ENCODE measurements at regions not wholly inside any gene's neighbourhood (a gene's known extent, or its start where the extent isn't known, plus 50 kb on each side); places are given as distances from the start of the nearest gene placed in this dataset.

DNA sequence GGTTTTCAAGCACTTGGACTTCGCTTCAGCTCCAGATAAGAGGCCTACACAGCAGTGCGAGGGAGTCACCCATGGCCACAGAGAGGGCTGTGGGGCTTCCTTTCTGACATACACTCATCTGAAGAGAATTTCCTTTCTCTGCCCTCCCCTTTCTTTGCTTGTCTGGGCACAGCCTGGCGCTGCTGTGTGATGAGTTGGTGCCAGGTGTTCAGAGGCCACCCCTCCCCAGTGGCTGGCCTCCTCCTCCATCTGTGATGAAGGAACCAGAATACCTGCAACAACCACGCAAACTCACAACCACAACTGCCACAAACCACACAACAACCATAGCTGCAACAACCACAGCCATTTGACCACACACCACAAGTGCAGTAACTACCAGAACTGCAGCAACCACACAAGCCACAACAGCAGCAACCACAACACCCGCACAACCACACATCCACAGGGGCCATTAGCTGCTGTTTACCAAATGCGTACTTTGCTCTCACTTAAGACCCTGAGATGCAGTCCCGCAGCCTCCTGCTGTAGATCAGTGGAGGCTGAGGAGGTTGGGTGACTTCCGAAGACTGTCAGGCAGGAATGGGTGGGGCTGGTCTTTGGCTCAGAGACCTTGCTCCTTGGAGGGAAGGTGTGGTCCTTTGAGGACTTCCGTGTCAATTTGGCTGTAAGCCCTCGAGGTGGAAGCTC, 71.1 kb downstream of the IER5 start:
- in situ Hi-C loops (cut with HindIII; ENCODE audit: extremely low pct_ligation_motif_present, low pct_unique_long_range_greater_than_20kb) = no loop called here
- H3K4me1 ChIP-seq (ENCODE audit: insufficient read depth, low read length) = no peaks in the 10 kb centered on the region
- TF ChIP-seq, protein P1, sequence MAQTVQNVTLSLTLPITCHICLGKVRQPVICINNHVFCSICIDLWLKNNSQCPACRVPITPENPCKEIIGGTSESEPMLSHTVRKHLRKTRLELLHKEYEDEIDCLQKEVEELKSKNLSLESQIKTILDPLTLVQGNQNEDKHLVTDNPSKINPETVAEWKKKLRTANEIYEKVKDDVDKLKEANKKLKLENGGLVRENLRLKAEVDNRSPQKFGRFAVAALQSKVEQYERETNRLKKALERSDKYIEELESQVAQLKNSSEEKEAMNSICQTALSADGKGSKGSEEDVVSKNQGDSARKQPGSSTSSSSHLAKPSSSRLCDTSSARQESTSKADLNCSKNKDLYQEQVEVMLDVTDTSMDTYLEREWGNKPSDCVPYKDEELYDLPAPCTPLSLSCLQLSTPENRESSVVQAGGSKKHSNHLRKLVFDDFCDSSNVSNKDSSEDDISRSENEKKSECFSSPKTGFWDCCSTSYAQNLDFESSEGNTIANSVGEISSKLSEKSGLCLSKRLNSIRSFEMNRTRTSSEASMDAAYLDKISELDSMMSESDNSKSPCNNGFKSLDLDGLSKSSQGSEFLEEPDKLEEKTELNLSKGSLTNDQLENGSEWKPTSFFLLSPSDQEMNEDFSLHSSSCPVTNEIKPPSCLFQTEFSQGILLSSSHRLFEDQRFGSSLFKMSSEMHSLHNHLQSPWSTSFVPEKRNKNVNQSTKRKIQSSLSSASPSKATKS (CRISPR knock-in tag; IDR thresholded peaks at IDR 0.05) = no peak
- TF ChIP-seq, protein P2, sequence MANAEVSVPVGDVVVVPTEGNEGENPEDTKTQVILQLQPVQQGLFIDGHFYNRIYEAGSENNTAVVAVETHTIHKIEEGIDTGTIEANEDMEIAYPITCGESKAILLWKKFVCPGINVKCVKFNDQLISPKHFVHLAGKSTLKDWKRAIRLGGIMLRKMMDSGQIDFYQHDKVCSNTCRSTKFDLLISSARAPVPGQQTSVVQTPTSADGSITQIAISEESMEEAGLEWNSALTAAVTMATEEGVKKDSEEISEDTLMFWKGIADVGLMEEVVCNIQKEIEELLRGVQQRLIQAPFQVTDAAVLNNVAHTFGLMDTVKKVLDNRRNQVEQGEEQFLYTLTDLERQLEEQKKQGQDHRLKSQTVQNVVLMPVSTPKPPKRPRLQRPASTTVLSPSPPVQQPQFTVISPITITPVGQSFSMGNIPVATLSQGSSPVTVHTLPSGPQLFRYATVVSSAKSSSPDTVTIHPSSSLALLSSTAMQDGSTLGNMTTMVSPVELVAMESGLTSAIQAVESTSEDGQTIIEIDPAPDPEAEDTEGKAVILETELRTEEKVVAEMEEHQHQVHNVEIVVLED (CRISPR knock-in tag; IDR thresholded peaks at IDR 0.05; ENCODE audit: borderline replicate concordance) = no peak
- TF ChIP-seq, protein P3, sequence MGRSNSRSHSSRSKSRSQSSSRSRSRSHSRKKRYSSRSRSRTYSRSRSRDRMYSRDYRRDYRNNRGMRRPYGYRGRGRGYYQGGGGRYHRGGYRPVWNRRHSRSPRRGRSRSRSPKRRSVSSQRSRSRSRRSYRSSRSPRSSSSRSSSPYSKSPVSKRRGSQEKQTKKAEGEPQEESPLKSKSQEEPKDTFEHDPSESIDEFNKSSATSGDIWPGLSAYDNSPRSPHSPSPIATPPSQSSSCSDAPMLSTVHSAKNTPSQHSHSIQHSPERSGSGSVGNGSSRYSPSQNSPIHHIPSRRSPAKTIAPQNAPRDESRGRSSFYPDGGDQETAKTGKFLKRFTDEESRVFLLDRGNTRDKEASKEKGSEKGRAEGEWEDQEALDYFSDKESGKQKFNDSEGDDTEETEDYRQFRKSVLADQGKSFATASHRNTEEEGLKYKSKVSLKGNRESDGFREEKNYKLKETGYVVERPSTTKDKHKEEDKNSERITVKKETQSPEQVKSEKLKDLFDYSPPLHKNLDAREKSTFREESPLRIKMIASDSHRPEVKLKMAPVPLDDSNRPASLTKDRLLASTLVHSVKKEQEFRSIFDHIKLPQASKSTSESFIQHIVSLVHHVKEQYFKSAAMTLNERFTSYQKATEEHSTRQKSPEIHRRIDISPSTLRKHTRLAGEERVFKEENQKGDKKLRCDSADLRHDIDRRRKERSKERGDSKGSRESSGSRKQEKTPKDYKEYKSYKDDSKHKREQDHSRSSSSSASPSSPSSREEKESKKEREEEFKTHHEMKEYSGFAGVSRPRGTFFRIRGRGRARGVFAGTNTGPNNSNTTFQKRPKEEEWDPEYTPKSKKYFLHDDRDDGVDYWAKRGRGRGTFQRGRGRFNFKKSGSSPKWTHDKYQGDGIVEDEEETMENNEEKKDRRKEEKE (IDR thresholded peaks at IDR 0.05) = no peak
- TF ChIP-seq, protein P4, sequence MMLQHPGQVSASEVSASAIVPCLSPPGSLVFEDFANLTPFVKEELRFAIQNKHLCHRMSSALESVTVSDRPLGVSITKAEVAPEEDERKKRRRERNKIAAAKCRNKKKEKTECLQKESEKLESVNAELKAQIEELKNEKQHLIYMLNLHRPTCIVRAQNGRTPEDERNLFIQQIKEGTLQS (CRISPR knock-in tag; IDR thresholded peaks at IDR 0.05) = no peak
- TF ChIP-seq, protein P5, sequence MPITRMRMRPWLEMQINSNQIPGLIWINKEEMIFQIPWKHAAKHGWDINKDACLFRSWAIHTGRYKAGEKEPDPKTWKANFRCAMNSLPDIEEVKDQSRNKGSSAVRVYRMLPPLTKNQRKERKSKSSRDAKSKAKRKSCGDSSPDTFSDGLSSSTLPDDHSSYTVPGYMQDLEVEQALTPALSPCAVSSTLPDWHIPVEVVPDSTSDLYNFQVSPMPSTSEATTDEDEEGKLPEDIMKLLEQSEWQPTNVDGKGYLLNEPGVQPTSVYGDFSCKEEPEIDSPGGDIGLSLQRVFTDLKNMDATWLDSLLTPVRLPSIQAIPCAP (CRISPR knock-in tag; IDR thresholded peaks at IDR 0.05; ENCODE audit: low read depth) = no peak
- TF ChIP-seq, protein P6, sequence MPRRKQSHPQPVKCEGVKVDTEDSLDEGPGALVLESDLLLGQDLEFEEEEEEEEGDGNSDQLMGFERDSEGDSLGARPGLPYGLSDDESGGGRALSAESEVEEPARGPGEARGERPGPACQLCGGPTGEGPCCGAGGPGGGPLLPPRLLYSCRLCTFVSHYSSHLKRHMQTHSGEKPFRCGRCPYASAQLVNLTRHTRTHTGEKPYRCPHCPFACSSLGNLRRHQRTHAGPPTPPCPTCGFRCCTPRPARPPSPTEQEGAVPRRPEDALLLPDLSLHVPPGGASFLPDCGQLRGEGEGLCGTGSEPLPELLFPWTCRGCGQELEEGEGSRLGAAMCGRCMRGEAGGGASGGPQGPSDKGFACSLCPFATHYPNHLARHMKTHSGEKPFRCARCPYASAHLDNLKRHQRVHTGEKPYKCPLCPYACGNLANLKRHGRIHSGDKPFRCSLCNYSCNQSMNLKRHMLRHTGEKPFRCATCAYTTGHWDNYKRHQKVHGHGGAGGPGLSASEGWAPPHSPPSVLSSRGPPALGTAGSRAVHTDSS (CRISPR knock-in tag; conservative IDR thresholded peaks at IDR 0.05) = no peak
- TF ChIP-seq ZNF7 (CRISPR knock-in tag; IDR thresholded peaks at IDR 0.05) (no peak), HHEX (CRISPR knock-in tag; IDR thresholded peaks at IDR 0.05) (no peak)
- TF ChIP-seq, protein P7, sequence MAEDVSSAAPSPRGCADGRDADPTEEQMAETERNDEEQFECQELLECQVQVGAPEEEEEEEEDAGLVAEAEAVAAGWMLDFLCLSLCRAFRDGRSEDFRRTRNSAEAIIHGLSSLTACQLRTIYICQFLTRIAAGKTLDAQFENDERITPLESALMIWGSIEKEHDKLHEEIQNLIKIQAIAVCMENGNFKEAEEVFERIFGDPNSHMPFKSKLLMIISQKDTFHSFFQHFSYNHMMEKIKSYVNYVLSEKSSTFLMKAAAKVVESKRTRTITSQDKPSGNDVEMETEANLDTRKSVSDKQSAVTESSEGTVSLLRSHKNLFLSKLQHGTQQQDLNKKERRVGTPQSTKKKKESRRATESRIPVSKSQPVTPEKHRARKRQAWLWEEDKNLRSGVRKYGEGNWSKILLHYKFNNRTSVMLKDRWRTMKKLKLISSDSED (CRISPR knock-in tag; IDR thresholded peaks at IDR 0.05) = no peak
- TF ChIP-seq, protein P8, sequence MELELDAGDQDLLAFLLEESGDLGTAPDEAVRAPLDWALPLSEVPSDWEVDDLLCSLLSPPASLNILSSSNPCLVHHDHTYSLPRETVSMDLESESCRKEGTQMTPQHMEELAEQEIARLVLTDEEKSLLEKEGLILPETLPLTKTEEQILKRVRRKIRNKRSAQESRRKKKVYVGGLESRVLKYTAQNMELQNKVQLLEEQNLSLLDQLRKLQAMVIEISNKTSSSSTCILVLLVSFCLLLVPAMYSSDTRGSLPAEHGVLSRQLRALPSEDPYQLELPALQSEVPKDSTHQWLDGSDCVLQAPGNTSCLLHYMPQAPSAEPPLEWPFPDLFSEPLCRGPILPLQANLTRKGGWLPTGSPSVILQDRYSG (CRISPR knock-in tag; IDR thresholded peaks at IDR 0.05) = no peak
- intact Hi-C loops (cut with micrococcal nuclease; ENCODE audit: unreplicated experiment) = no loop called here
- H4K20me1 ChIP-seq (ENCODE audit: insufficient read depth, low read length) = no peaks in the 10 kb centered on the region
- no peak overlapping the region for H3K4me3 ChIP-seq (replicated peaks in 1 of 3; ENCODE audit: insufficient read depth in 1 of 3, low read depth in 2 of 3, low read length in 3 of 3)
- H3K27me3 ChIP-seq (ENCODE audit: control insufficient read depth in 1 of 2, insufficient read depth in 2 of 2, low read length in 2 of 2) = no peaks in the 10 kb centered on the region; a peak in 2 of 5 replicates
- no peak overlapping the region for H3K4me2 ChIP-seq (ENCODE audit: low read depth, low read length)
- H3K79me2 ChIP-seq (ENCODE audit: insufficient read depth, low read length) = no peaks in the 10 kb centered on the region
- H3K27ac ChIP-seq (ENCODE audit: extremely low read length, insufficient read depth, low read length) = no peak overlapping the region
- H3K36me3 ChIP-seq (replicated peaks in 1 of 2; ENCODE audit: control insufficient read depth in 1 of 2, insufficient read depth in 2 of 2, low read length in 2 of 2) = no peaks in the 10 kb centered on the region
- H3K9me3 ChIP-seq (ENCODE audit: low read length) = peaks cover 42% of the 10 kb centered on the region
- POLR2A ChIA-PET = interaction anchor here (1.1 kb wide), 1 partner anchor 207 kb away, joined by 3 read pairs; no protein-coding TSS in a partner anchor
- CTCF ChIA-PET (ENCODE audit: low intra/inter-chr PET ratio, low total read pairs) = no interaction called here
- H2AFZ ChIP-seq (ENCODE audit: low read length) = no peak overlapping the region
- no peak for ATAC-seq
- no peak for DNase-seq (ENCODE audit: low spot score)
- H3K9ac ChIP-seq (ENCODE audit: insufficient read depth, low read depth, low read length) = no peak overlapping the region
- WGBS (ENCODE audit: low lambda C conversion rate) = 39% methylated on average over 8 of the region's 10 CpGs
- FAIRE-seq = no peak
- BruUV-seq (replicated peaks) = no TSS peak
